Uterus (tissue), 2 donors: ENCODE measurements at regions not wholly inside any gene's neighbourhood (a gene's known extent, or its start where the extent isn't known, plus 50 kb on each side); places are given as distances from the start of the nearest gene placed in this dataset.

Experiments
- CTCF ChIP-seq, 4 experiments: fragments of 200-600 bp in 2 of 4; fragments of 450-650 bp in 2 of 4; sonication (generic) in 2 of 4; IDR thresholded peaks; one replicate each; pipeline ENCODE4 v1.5.1; 2016 to 2019; ENCODE audit warnings: antibody characterized with exemption in 4 of 4, mild to moderate bottlenecking in 2 of 4, moderate library complexity in 1 of 4
- POLR2A ChIP-seq, 2 donors: fragments of 450-650 bp; IDR thresholded peaks; one replicate each; pipeline ENCODE4 v1.6.1; 2016; ENCODE audit warnings: antibody characterized with exemption in 2 of 2, mild to moderate bottlenecking in 1 of 2, moderate library complexity in 1 of 2

DNA sequence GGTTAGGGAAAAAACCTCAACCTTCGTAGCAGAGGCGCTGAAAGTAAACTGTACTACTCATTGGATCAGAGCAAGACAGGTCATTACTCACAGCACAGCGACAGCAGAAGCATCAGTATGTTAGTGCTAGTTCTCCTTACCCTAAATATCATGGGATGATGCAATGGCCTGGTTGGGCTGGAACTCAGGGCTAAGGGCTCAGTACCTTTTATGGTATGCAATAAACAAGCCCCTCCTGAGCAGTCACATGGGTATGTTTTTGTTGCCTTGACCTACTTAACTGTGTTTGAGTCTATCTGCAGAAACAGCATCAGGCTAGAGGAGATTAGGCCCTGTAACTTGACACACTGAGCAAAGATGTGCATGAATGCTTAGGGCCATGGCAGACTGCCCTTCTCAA is 369.4 kb upstream of the IMPG1 start:
- no peak for TF ChIP-seq POLR2A (IDR thresholded peaks at IDR 0.05)
- no peak for TF ChIP-seq CTCF (IDR thresholded peaks at IDR 0.05)
